BJ (cell line): ENCODE measurements at regions not wholly inside any gene's neighbourhood (a gene's known extent, or its start where the extent isn't known, plus 50 kb on each side); places are given as distances from the start of the nearest gene placed in this dataset.

Source experiments
- CTCF ChIA-PET: fragments of 350-600 bp; formaldehyde crosslinking; extraction: SDS; loops from one replicate; lab custom pipeline; 2021; ENCODE audit warnings: antibody characterized with exemption, inconsistent platforms; lab: Yijun Ruan, JAX
- POLR2A ChIA-PET: fragments of 300-600 bp; sonication (Branson Sonifier 250); formaldehyde crosslinking; extraction: SDS; loops from one replicate; lab custom pipeline; 2021; ENCODE audit warnings: antibody characterized with exemption; lab: Charles Lee
- DNase-seq: peaks from one replicate; pipeline ENCODE4 v3.0.0-alpha.2; 2011; ENCODE audit warnings: low read depth
- H3K27me3 ChIP-seq: 2 replicates; pipeline ENCODE4 v1.6.0; 2011; ENCODE audit warnings: low read length; ENCODE audit not compliant: control insufficient read depth, insufficient read depth
- H3K36me3 ChIP-seq: 2 replicates; pipeline ENCODE4 v1.5.1; 2011; ENCODE audit warnings: low read length; ENCODE audit not compliant: control insufficient read depth, insufficient read depth
- H3K4me3 ChIP-seq: 2 replicates; pipeline ENCODE4 v1.5.1; 2011; ENCODE audit warnings: low read depth, mild to moderate bottlenecking, control low read depth, low read length
- TF ChIP-seq, protein P1 (sequence below): IDR thresholded peaks from 2 replicates; pipeline ENCODE4 v1.5.1; 2011; ENCODE audit warnings: low read depth, mild to moderate bottlenecking, control low read depth, inconsistent platforms, low read length, moderate library complexity; ENCODE audit not compliant: insufficient read depth

DNA sequence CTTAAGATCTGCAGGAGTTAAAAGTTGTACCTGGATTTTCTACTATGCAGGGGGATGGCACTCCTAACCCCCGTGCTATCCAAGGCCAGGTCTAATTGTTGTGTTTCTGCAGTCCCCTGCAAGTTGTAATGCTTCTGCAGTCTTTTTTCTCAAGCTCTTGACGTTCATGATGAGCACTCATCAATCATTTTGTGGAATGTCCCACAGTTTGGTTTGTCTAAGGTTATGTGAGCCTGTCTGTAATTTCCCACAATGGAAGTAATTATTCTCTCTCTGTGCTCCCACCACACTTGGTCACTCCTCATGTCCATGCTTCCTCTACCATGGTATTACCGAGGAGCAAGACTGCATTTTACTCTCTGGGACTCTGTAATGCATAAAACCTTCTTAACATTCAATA, 107.6 kb upstream of the SSTR4 start:
- Histone ChIP-seq H3K4me3 (no peak overlapping the region), H3K27me3 (peaks cover 1% of the 10 kb centered on the region; the same call in 1 of the 2 replicates), H3K36me3 (no peaks in the 10 kb centered on the region)
- DNase-seq, result no peak
- TF ChIP-seq, protein P1, sequence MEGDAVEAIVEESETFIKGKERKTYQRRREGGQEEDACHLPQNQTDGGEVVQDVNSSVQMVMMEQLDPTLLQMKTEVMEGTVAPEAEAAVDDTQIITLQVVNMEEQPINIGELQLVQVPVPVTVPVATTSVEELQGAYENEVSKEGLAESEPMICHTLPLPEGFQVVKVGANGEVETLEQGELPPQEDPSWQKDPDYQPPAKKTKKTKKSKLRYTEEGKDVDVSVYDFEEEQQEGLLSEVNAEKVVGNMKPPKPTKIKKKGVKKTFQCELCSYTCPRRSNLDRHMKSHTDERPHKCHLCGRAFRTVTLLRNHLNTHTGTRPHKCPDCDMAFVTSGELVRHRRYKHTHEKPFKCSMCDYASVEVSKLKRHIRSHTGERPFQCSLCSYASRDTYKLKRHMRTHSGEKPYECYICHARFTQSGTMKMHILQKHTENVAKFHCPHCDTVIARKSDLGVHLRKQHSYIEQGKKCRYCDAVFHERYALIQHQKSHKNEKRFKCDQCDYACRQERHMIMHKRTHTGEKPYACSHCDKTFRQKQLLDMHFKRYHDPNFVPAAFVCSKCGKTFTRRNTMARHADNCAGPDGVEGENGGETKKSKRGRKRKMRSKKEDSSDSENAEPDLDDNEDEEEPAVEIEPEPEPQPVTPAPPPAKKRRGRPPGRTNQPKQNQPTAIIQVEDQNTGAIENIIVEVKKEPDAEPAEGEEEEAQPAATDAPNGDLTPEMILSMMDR, result no peak
- CTCF ChIA-PET, result no interaction called here
- POLR2A ChIA-PET, result no interaction called here

DNA sequence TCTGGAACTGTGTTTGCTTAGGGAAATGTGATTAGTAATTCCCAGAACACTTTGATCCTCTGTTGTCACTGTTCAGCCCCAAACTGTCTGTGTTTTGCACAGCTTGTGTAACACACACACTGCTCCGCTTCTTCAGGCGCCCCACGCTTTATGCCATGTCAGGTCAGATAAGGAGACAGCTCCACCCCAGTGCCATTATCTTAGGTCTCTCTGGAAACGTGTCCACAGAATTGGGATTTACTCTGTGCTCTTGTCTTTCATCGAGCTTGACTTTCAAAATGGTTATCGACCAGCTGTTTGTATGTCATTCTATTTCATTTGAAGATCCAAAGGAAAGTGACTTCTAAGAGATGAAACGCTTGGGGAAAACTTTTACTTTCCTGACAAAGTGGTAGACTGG, 106.4 kb upstream of the SSTR4 start:
- no peaks in the 10 kb centered on the region; the same call in 1 of the 2 replicates for H3K27me3 ChIP-seq
- no peak overlapping the region for H3K4me3 ChIP-seq
- POLR2A ChIA-PET, result no interaction called here
- CTCF ChIA-PET, result interaction anchor here (1.1 kb wide), 1 partner anchor 19 kb away, joined by 4 read pairs; no protein-coding TSS in a partner anchor
- no peaks in the 10 kb centered on the region for H3K36me3 ChIP-seq
- DNase-seq, result no peak
- TF ChIP-seq, protein P1, result no peak

DNA sequence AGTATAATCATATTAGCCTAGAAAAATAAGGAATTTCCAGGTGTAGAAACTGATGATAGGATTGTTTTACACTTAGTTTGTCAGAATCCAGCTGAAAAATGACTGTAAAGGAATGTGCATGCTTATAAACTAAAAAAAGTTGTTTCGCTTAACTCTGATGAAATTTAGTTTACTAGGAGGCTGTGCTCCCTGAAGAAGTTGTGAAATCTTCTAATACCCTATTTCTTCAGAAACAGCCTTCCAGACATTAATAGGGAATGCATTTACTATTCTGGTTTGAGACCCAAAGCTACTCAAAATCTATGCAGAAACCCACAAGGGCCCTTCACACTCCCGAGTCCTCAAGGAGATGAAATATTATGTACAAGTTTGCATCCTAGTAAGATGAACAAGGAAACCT, 105.5 kb upstream of the SSTR4 start:
- Histone ChIP-seq H3K27me3 (no peaks in the 10 kb centered on the region), H3K36me3 (no peaks in the 10 kb centered on the region), H3K4me3 (no peak overlapping the region)
- CTCF ChIA-PET, result interaction anchor here (1.1 kb wide), 1 partner anchor 18 kb away, joined by 4 read pairs; no protein-coding TSS in a partner anchor
- POLR2A ChIA-PET, result no interaction called here
- TF ChIP-seq, protein P1, result no peak
- DNase-seq, result no peak

DNA sequence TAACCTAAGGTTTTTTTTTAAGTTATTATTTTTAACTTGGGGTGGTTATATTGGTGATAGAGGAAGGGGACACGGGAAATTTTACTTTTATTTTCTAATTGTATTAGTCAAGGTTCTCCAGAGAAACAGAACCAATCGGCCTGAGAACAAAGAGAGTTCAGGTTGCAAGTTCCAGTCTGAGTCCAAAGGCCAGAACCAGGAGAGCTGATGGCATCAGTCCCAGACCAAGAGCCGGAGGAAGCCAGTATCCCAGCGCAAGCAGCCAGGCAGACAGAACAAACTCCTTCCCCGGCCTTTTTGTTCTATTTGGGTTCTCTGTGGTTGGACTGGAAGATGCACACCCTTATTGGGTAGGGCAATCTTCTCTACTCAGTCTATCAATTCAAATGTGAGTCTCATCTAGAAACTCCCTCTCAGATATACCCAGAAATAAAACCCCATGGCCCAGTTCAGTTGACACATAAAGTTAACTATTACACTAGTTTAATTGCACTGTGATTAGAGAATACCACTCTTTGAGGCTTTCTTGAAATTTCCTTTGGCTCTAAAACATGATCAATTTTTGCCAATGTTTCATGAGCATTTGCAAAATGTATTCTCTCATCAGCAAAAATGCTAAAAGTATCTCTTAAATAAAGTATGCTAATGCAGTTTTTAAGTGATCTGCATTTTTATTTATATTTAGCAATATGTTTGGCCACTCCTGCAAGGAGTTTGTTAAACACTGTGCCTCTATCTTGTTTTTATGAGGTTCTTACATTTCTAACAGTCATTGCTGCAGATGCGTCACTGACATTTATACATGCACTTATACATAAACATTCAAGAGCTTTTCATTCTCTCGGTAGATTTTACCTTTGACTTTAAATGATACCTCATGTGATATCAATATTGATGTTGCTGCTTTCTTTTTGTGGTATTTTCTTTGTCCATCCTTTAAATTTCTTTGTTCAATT, 103.2 kb upstream of the SSTR4 start:
- CTCF ChIA-PET, result no interaction called here
- TF ChIP-seq, protein P1, result no peak
- H3K4me3 ChIP-seq, result no peak overlapping the region
- no peaks in the 10 kb centered on the region for H3K36me3 ChIP-seq
- no peak for DNase-seq
- no peaks in the 10 kb centered on the region for H3K27me3 ChIP-seq
- POLR2A ChIA-PET, result no interaction called here

DNA sequence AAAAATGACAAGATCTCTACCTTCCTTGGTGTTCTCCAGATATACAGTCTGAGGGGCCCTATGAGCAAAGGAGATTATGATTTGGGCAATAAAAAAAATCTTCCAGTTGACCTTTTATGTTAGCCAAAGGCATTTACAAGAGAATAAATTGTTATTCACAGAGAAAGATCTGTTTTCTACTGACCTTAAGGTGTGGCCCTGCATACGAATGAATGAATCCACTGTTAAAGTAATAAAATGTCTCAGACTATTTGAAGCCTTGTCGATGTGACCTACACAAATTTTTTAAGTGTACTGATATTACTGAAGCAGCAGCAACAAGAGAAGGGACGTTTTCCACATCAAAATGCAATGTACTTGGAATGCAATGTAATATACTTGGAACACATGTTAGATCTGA, 95.9 kb upstream of the SSTR4 start:
- no peaks in the 10 kb centered on the region for H3K36me3 ChIP-seq
- no peaks in the 10 kb centered on the region for H3K27me3 ChIP-seq
- ChIA-PET POLR2A (no interaction called here), CTCF (no interaction called here)
- DNase-seq, result no peak
- no peak overlapping the region for H3K4me3 ChIP-seq
- TF ChIP-seq, protein P1, result no peak
